ENCODE measurements at regions not wholly inside any gene's neighbourhood (a gene's known extent, or its start where the extent isn't known, plus 50 kb on each side); places are given as distances from the start of the nearest gene placed in this dataset.

DNA sequence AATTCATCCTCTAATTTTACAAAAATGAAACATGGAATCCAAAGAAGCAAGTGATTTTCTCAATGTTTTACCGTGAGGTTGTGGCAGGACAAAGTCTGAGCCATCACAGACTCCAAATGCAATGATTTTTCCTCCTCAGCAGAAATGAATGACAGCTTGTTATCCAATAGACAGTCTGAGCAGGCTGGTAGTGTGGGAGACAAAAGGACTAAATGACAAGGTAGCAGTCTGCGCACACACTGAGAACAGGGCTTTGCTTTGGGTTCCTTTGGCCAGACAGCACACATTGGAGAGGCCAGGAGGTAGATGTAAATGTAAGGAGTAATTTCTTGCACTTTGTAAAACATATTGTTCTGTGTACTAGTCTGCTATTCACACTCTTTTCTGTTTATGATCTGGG lies 50.3 kb upstream of the RGPD4 start:
- no peak for DNase-seq (ENCODE audit: low spot score in 2 of 2)
- TF ChIP-seq POLR2AphosphoS5 (IDR thresholded peaks at IDR 0.05) = no peak
- TF ChIP-seq, protein P1, sequence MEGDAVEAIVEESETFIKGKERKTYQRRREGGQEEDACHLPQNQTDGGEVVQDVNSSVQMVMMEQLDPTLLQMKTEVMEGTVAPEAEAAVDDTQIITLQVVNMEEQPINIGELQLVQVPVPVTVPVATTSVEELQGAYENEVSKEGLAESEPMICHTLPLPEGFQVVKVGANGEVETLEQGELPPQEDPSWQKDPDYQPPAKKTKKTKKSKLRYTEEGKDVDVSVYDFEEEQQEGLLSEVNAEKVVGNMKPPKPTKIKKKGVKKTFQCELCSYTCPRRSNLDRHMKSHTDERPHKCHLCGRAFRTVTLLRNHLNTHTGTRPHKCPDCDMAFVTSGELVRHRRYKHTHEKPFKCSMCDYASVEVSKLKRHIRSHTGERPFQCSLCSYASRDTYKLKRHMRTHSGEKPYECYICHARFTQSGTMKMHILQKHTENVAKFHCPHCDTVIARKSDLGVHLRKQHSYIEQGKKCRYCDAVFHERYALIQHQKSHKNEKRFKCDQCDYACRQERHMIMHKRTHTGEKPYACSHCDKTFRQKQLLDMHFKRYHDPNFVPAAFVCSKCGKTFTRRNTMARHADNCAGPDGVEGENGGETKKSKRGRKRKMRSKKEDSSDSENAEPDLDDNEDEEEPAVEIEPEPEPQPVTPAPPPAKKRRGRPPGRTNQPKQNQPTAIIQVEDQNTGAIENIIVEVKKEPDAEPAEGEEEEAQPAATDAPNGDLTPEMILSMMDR (IDR thresholded peaks at IDR 0.05) = no peak
- Histone ChIP-seq H3K4me1 (no peaks in the 10 kb centered on the region), H3K27me3 (peaks cover 0 to 3% of the 10 kb centered on the region in 2 donors), H3K27ac (no peak overlapping the region), H3K36me3 (no peaks in the 10 kb centered on the region), H3K9me3 (no peaks in the 10 kb centered on the region), H3K4me3 (no peak overlapping the region)
- intact Hi-C loops (cut with DNase I; ENCODE audit: low total_unique reads) = no loop called here
